PC-3 (cell line): ENCODE measurements at regions not wholly inside any gene's neighbourhood (a gene's known extent, or its start where the extent isn't known, plus 50 kb on each side); places are given as distances from the start of the nearest gene placed in this dataset.

Source experiments
- ATAC-seq: fragments of 200-7000 bp; cut with Tn5 transposase; 2 replicates; pipeline ENCODE4 v1.9.1; 2020; ENCODE audit warnings: mild to moderate bottlenecking, moderate library complexity
- BruUV-seq: library from RNA; stranded (reverse); fragments of 400-500 nt; replicated peaks from 2 replicates; lab custom pipeline; 2021; lab: Mats Ljungman, UMichigan
- CTCF ChIA-PET: fragments of 300-600 bp; sonication (Branson Sonifier 250); formaldehyde crosslinking; loops from one replicate; lab custom pipeline; 2022; ENCODE audit warnings: antibody characterized with exemption; lab: Charles Lee
- POLR2A ChIA-PET: fragments of 300-600 bp; sonication (Branson Sonifier 250); formaldehyde crosslinking; loops from one replicate; lab custom pipeline; 2022; ENCODE audit warnings: antibody characterized with exemption; ENCODE audit not compliant: unreplicated experiment; lab: Charles Lee
- DNase-seq: peaks from one replicate; pipeline ENCODE4 v3.0.0-alpha.2; 2015
- H2AFZ ChIP-seq: fragments of 300-600 bp; sonication (generic); 2 replicates; pipeline ENCODE4 v1.6.0; 2016; ENCODE audit warnings: antibody characterized with exemption, low read length
- H3F3A ChIP-seq: fragments of 300-600 bp; sonication (generic); one replicate; pipeline ENCODE4 v1.6.0; 2017; ENCODE audit warnings: antibody characterized with exemption, low read length, control low read depth, mild to moderate bottlenecking; ENCODE audit not compliant: unreplicated experiment
- H3K27ac ChIP-seq: fragments of 300-600 bp; sonication (generic); 2 replicates; pipeline ENCODE4 v1.5.1; 2016; ENCODE audit warnings: mild to moderate bottlenecking, low read length
- H3K27me3 ChIP-seq: fragments of 300-600 bp; sonication (generic); 2 replicates; pipeline ENCODE4 v1.6.1; 2016; ENCODE audit warnings: low read length, mixed read lengths
- H3K36me3 ChIP-seq: fragments of 300-600 bp; sonication (generic); 2 replicates; pipeline ENCODE4 v1.6.1; 2016; ENCODE audit warnings: low read depth, mixed run types, low read length, mixed read lengths
- H3K4me1 ChIP-seq: fragments of 300-600 bp; sonication (generic); 2 replicates; pipeline ENCODE4 v1.5.1; 2016; ENCODE audit warnings: low read length; ENCODE audit not compliant: insufficient read depth
- H3K4me2 ChIP-seq: fragments of 300-600 bp; sonication (generic); 2 replicates; pipeline ENCODE4 v1.6.0; 2016; ENCODE audit warnings: low read length
- H3K4me3 ChIP-seq: fragments of 300-600 bp; sonication (generic); 2 replicates; pipeline ENCODE4 v1.5.1; 2016; ENCODE audit warnings: mild to moderate bottlenecking, low read length, mixed read lengths
- H3K79me2 ChIP-seq: fragments of 300-600 bp; sonication (generic); 2 replicates; pipeline ENCODE4 v1.6.1; 2017; ENCODE audit warnings: low read length, mixed read lengths
- H3K9ac ChIP-seq: fragments of 300-600 bp; sonication (generic); 2 replicates; pipeline ENCODE4 v1.6.0; 2016; ENCODE audit warnings: mild to moderate bottlenecking, low read length
- H3K9me2 ChIP-seq: fragments of 300-600 bp; sonication (generic); replicated peaks from 2 replicates; pipeline ENCODE4 v1.6.1; 2016; ENCODE audit warnings: mixed run types, low read length, mixed read lengths
- H3K9me3 ChIP-seq: fragments of 300-600 bp; sonication (generic); 2 replicates; pipeline ENCODE4 v1.6.1; 2016; ENCODE audit warnings: low read length, mixed read lengths
- H4K20me1 ChIP-seq: fragments of 300-600 bp; sonication (generic); 2 replicates; pipeline ENCODE4 v1.6.1; 2016; ENCODE audit warnings: low read length, mixed read lengths
- CTCF ChIP-seq: fragments of 300-600 bp; sonication (generic); conservative IDR thresholded peaks from 2 replicates; pipeline ENCODE4 v1.5.1; 2017; ENCODE audit warnings: antibody characterized with exemption, low read depth, mild to moderate bottlenecking, low read length
- EZH2 ChIP-seq: fragments of 300-600 bp; sonication (generic); IDR thresholded peaks from one replicate; pipeline ENCODE4 v1.6.1; 2017; ENCODE audit warnings: antibody characterized with exemption, mild to moderate bottlenecking, low read length; ENCODE audit not compliant: unreplicated experiment
- EZH2phosphoT487 ChIP-seq: fragments of 300-600 bp; sonication (generic); IDR thresholded peaks from 2 replicates; pipeline ENCODE4 v1.6.1; 2018; ENCODE audit warnings: mild to moderate bottlenecking, antibody characterized with exemption, low read length, borderline replicate concordance
- intact Hi-C: fragments of 100-400 bp; cut with micrococcal nuclease; formaldehyde crosslinking; loops from 2 replicates; pipeline ENCODE4 v1.9.0; 2023

- intact Hi-C loops = no loop called here
- DNase-seq (no peak), ATAC-seq (no peak)
- no TSS peak for BruUV-seq
- Histone ChIP-seq H4K20me1 (no peaks in the 10 kb centered on the region), H3K27me3 (no peaks in the 10 kb centered on the region), H3F3A (no peaks in the 10 kb centered on the region), H3K4me2 (no peak overlapping the region), H3K4me3 (no peak overlapping the region), H3K36me3 (no peaks in the 10 kb centered on the region), H3K27ac (no peak overlapping the region), H3K9me3 (no peaks in the 10 kb centered on the region), H3K4me1 (no peaks in the 10 kb centered on the region), H3K79me2 (no peaks in the 10 kb centered on the region), H3K9ac (no peak overlapping the region), H3K9me2 (no peaks in the 10 kb centered on the region), H2AFZ (no peak overlapping the region)
- no peak for TF ChIP-seq EZH2phosphoT487
- no peak for TF ChIP-seq CTCF
- no peak for TF ChIP-seq EZH2
- ChIA-PET CTCF (no interaction called here), POLR2A (no interaction called here)
These were observed 331.9 kb upstream of the TSHZ3 start for GRCh38 chr19:31681121-31681520.

GRCh38 chr19:31693131-31693932 is 344.1 kb upstream of the TSHZ3 start:
- Histone ChIP-seq H3K9me2 (no peaks in the 10 kb centered on the region), H2AFZ (no peak overlapping the region), H3K9me3 (no peaks in the 10 kb centered on the region), H3F3A (no peaks in the 10 kb centered on the region), H3K4me2 (no peak overlapping the region), H3K4me3 (no peak overlapping the region), H3K36me3 (no peaks in the 10 kb centered on the region), H3K27me3 (no peaks in the 10 kb centered on the region), H3K4me1 (no peaks in the 10 kb centered on the region), H4K20me1 (no peaks in the 10 kb centered on the region), H3K9ac (no peak overlapping the region), H3K27ac (no peak overlapping the region), H3K79me2 (no peaks in the 10 kb centered on the region)
- TF ChIP-seq EZH2 (no peak), CTCF (no peak), EZH2phosphoT487 (no peak)
- BruUV-seq = no TSS peak
- ChIA-PET CTCF (no interaction called here), POLR2A (no interaction called here)
- ATAC-seq = no peak
- intact Hi-C loops = no loop called here
- no peak for DNase-seq

- Histone ChIP-seq H3K4me1 (no peaks in the 10 kb centered on the region), H3K27ac (no peak overlapping the region), H3K27me3 (no peaks in the 10 kb centered on the region), H3K9me2 (no peaks in the 10 kb centered on the region), H3F3A (no peaks in the 10 kb centered on the region), H3K9ac (no peak overlapping the region), H3K4me3 (no peak overlapping the region), H3K36me3 (no peaks in the 10 kb centered on the region), H3K79me2 (no peaks in the 10 kb centered on the region), H3K4me2 (no peak overlapping the region), H2AFZ (no peak overlapping the region), H3K9me3 (no peaks in the 10 kb centered on the region), H4K20me1 (no peaks in the 10 kb centered on the region)
- TF ChIP-seq CTCF (no peak), EZH2 (no peak)
- POLR2A ChIA-PET = no interaction called here
- intact Hi-C loops = no loop called here
- CTCF ChIA-PET = no interaction called here
- ATAC-seq = no peak
- no TSS peak for BruUV-seq
- DNase-seq = no peak
These were observed 344.7 kb upstream of the TSHZ3 start for GRCh38 chr19:31693933-31694269.
